HEK293T (cell line): ENCODE measurements at regions not wholly inside any gene's neighbourhood (a gene's known extent, or its start where the extent isn't known, plus 50 kb on each side); places are given as distances from the start of the nearest gene placed in this dataset.

Source experiments
- ARNT ChIP-seq: fragments of 450-650 bp; IDR thresholded peaks from 2 replicates; pipeline ENCODE4 v1.6.1; 2017; ENCODE audit warnings: mild to moderate bottlenecking
- BHLHE40 ChIP-seq: fragments of 450-650 bp; IDR thresholded peaks from 2 replicates; pipeline ENCODE4 v1.6.1; 2016; ENCODE audit warnings: mild to moderate bottlenecking, moderate library complexity, borderline replicate concordance
- ELF4 ChIP-seq: fragments of 450-650 bp; IDR thresholded peaks from 2 replicates; pipeline ENCODE4 v1.6.1; 2017; ENCODE audit warnings: antibody characterized with exemption
- FOXA1 ChIP-seq: fragments of 450-650 bp; IDR thresholded peaks from 2 replicates; pipeline ENCODE4 v1.6.1; 2016; ENCODE audit warnings: mild to moderate bottlenecking
- FOXM1 ChIP-seq: fragments of 450-650 bp; IDR thresholded peaks from 2 replicates; pipeline ENCODE4 v1.6.1; 2017; ENCODE audit warnings: mild to moderate bottlenecking, borderline replicate concordance
- HDGF ChIP-seq: fragments of 450-650 bp; IDR thresholded peaks from 2 replicates; pipeline ENCODE4 v1.6.1; 2017; ENCODE audit warnings: antibody characterized with exemption, borderline replicate concordance
- L3MBTL2 ChIP-seq: fragments of 450-650 bp; conservative IDR thresholded peaks from 2 replicates; pipeline ENCODE4 v1.6.1; 2016; ENCODE audit warnings: mild to moderate bottlenecking
- SP1 ChIP-seq: fragments of 450-650 bp; IDR thresholded peaks from 2 replicates; pipeline ENCODE4 v1.6.1; 2017
- SUZ12 ChIP-seq: fragments of 450-650 bp; IDR thresholded peaks from 2 replicates; pipeline ENCODE4 v1.6.1; 2016; ENCODE audit warnings: mild to moderate bottlenecking
- TARDBP ChIP-seq: fragments of 450-650 bp; IDR thresholded peaks from 2 replicates; pipeline ENCODE4 v1.6.1; 2016
- ZNF384 ChIP-seq: fragments of 450-650 bp; IDR thresholded peaks from 2 replicates; pipeline ENCODE4 v1.6.1; 2016

DNA sequence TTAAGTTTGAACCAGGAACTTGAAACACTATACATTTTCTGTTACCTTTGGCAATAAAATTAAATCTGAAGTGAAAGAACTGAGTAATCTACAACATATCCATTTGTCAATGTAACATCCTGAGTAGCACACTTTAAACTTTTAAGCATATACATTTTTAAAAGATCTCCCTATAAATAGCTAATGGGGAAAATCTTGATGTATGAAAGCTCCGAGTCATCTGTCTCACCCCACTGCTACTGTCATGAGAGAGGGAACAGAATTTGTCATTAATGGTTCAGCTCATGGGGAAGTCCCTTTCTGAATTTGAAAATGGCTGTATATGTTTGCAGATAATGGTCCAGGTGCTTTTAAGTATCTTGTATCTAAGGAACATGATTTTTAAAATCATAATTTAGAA, 55.2 kb upstream of the NOX3 start:
- TF ChIP-seq HDGF (no peak), FOXM1 (no peak), FOXA1 (no peak), SUZ12 (no peak), TARDBP (no peak), ARNT (no peak), SP1 (no peak), ZNF384 (no peak), BHLHE40 (no peak), ELF4 (no peak), L3MBTL2 (no peak)
